Inflammatory macrophage treated with lipopolysaccharide for 1 hour (primary cell): ENCODE measurements at regions not wholly inside any gene's neighbourhood (a gene's known extent, or its start where the extent isn't known, plus 50 kb on each side); places are given as distances from the start of the nearest gene placed in this dataset.
"Not testable (repeated sequence)": the region's sequence is repeated elsewhere in the genome, so short reads cannot be mapped to it uniquely, and the experiment has no call there.

ENCODE experiments used
- DNase-seq, 2 donors: peaks; one replicate each; pipeline ENCODE4 v3.0.0-alpha.2; 2020 to 2022

DNA sequence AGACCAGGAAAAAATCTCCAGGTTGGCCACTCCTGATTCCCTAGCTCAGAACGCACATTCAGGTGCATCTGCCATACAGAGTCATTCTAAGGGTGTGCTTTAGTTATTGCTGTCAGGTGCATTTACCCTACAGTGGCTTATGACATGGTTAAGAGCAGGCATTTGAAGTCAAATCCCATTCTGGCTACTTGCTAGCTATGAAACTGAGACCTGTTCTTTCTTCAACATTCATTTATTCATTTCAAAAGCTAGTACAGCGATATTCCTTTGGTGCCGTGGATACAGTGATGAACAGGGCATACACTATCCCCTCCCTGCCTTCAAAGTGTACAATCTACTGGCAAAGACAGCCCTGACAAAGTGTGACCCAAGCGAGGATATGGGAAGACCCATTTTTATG, 508.3 kb downstream of the NPIPA7 start:
- no peak for DNase-seq

DNA sequence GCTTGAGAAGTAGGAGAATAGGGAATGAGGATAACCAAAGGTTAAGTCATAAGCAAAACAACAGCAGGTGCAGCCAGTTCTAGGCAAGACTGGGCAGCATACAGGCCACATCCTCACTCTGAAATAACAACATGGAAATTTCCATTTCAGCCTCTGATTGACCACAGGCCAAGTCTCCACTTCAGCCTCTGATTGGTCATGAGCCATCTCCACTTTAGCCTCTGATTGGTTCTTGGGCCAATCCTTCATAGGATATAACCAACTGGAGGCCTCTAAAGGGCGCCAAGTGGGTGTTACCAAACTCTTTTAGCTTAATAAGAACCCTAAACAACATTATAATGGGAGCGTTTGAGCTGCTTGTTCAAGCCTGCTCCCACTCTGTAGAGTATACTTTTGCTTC, 512.0 kb downstream of the NPIPA7 start:
- no peak for DNase-seq

DNA sequence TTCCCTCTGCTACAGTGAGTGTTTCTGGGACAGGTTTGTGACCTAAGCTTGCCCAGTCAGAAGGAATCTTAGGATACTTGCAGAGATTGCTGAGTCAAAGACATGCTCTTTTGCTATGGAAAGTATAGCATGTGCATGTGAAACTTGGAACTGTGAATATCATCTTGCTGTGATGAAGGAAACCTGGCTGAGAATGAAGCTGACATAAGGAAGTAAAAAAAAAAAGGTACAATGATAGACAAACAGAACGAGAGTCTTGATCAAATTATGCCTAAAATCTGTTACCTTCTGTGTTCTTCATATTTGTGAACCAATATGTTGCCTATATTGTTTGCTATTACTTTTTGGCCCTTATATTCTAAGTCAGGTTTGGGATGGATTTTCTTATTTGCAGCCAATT, 525.7 kb downstream of the NPIPA7 start:
- no peak for DNase-seq

DNA sequence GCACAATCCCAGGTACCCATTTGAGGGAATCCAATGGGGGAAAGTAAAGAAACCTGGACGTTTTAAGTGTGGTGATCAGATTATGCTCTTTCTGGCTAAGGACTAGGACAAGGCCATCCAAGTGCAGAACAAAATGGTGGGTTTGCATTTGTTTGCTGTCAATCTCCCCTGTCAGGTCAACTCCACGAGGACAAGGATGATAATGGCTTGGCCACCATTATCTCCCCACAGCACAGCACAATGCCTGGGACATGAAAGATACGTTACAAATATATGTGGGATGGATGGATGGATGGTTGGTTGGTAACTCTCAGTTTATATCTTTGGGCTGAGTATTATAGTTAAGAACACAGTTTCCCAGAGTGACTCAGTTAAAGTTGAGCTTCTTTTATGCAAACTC, 526.9 kb downstream of the NPIPA7 start:
- DNase-seq, result no peak

DNA sequence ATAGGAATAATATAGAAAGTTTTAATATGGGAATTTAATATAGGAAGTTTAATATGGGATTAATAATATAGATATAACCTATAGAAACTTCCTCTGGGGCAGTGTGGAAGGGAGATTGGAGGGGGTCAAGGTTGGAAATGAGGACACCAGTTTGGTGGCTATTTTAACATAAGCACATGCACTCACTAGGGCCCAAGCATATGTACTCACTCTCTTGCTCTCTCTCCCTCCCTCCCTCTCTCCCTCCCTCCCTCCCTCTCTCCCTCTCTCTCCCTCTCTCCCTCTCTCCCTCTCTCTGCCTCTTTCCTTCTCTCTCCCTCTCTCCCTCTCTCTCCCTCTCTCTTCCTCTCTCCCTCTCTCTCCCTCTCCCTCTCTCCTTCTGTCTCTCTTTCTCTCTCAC, 528.1 kb downstream of the NPIPA7 start:
- DNase-seq, result no peak

DNA sequence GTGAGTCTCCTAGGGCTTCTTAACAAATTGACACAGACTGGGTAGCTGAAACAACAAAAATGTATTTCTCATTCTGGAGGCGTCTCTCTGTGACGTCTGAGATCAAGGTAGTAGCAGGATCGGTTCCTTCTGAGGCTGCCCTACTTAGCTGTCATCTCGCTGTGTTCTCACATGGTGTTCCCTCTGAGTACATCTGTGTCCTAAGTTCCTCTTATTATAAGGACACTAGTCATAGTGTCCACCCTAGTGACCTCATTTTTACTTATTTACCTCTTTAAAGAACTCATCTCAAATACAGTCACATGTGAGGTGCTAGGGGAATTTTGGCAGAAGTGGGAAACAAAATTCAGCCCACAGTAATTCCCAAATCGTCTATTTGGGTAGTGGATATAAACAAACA, 529.1 kb downstream of the NPIPA7 start:
- peak; percentile 9 to 82 for DNase-seq

DNA sequence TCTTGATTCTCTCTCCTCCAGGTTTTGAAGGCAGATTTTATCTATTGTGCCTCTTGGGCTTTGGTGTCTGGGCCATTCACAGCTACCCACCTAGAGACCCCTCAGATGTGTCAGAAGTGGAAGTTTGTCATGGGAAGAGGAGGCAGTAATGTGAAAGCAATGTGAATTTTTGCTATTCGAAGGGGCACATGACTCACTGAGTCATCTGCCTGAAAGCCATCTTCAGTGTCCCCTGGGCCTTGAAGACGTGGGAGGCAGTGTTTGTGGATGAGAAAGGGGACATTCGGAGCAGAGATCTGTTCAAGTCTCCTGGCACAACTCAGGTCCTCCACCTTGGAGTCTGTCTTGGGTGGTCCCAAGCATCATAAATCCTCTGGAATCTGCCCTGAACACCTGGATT, 530.2 kb downstream of the NPIPA7 start:
- peak in 1 of 2 donors; percentile 61 for DNase-seq

DNA sequence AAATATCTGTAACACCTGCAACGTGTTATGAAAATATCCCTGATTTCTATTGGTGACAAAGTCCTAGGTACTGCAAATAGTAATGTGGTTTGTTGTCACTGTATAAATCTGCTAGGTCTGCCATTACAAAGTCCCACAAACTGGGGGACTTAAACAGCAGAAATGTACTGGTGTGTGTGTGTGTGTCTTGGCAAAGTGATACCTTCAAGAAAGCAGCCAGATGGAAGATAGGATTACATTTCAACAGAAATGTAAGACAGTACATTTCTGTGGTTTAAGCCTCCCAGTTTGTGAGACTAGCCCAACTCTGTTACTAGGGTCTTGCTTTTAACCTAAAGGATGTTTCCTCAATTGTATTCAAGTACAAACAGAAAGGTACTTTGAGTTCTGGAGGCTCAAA, 531.7 kb downstream of the NPIPA7 start:
- DNase-seq, result no peak

DNA sequence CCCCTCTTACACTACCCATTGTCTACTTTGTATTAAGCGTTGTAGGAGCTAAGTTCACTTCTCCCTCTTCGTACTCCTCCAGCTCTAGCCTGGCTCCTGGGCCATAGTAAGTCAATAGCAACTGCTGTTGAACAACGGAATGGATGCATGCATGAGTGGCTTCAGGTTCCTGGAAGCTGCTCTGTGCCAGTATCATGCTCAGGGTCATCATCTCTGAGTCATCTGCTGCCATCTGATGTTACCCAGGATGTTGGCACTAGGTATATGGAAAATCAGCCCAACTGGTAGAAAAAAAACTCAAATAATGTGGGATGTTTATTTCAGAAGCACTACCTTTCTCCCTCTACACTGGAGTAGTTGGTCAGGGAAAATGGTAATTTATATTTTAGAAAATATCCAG, 536.8 kb downstream of the NPIPA7 start:
- no peak for DNase-seq

DNA sequence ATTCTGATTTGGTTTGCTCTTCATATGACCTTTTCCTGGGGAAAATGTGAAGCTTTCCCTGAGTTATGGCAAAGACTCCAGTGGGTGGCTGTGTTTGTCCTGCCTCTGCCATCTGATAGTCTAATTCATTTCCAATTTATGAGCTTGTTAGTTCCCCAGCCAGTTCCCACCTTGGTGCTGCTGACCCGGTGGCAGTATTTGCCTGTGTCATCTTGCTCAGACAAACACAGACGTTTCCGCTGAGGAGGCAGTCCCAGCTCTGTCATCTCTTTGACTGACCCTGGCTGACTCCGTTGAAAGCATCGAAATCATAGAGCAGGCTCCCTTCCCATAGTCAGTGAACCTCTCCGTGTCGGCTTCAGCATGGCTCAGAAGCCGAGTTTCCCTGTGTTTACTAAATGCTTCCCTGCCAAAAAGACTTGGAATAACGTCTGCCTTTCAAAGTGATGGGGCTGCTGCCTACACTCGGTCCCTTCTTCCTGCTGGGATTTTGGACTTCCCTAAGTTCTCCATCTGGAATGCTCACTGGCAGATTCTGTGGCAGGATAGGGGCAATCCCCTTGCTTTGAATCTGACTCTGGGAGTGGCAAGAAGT, 538.3 kb downstream of the NPIPA7 start:
- DNase-seq, result no peak

DNA sequence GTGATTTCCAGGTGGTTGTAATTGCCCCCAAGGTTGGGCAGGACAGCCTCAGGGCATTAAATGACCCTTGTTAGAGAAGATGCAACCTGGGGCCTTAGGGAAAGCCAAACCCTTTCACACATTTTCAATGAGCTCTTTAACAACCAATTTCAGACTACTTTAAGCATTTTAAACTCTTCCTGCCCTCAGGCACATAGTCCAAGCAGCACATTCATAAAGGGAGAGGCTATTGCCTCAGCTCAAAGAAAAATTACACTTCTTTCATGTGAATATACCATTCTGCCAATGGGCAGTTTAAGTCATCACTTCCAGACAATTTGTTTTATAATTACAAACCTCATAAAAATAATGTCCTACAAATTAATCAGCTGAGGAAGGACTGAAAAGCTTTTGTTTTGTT, 544.5 kb downstream of the NPIPA7 start:
- no peak for DNase-seq

DNA sequence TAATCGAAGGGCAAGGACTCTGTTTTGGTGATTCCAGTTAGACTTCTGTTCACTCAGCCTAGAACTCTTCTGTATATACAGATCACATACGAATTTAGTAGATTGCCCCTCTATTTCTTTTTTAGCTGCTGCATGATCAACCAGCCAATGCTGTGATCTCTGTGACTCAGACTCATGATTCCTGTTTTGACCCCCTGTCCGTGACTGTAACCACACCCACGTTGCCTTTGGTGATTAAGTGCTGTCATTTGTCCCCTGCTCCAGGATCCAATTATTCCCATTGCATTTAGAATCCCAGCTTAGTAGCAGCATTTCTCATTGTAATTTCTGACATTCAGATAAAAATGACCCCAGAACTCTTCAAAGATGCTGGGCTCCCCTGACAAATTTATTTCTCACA, 545.7 kb downstream of the NPIPA7 start:
- DNase-seq, result peak in 1 of 2 donors; percentile 13

DNA sequence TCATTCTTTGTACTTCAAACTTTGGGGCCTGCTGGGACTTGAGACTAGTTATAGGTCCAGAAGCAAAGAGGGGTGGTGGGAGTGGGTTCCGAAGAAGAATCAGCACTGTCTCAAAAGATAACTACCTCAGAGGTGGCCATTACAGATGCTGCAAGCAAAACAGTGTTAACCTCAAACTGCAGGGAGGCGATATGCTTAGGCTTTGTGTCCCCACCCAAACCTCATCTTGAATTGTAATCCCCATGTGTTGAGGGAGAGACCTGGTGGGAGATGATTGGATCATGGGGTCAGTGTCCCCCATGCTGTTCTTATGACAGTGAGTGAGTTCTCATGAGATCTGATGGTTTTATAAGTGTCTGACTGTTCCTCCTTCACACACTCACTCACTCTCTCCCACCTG, 545.3 kb downstream of the XYLT1 start:
- no peak for DNase-seq

DNA sequence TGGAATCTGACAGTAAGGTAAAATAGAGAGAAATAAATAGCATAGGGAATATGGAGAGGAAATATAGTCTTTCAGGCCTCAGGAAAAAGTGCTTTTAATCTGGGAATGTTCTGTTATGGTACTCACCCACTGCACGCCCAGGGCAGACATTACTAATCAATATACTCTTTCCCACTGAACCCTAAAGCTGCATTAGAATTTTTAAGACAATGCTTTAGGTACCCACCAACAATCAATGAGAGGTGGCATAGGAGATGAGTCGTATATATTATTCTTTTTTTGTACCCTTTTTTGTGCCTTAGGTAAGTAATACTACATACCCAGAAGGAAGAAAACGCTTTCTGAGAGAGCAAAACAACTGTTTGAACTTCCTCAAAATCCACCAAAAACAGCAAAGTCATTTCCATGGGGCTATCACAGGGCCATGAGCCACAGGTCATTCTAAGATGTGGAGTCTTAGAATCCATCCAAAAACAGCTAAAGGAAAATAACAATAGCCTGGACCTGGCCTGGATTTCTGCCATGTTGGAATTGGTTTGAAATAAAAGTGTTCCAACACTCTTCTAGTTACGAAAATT, 542.1 kb downstream of the XYLT1 start:
- peak in 1 of 2 donors; percentile 53 for DNase-seq

DNA sequence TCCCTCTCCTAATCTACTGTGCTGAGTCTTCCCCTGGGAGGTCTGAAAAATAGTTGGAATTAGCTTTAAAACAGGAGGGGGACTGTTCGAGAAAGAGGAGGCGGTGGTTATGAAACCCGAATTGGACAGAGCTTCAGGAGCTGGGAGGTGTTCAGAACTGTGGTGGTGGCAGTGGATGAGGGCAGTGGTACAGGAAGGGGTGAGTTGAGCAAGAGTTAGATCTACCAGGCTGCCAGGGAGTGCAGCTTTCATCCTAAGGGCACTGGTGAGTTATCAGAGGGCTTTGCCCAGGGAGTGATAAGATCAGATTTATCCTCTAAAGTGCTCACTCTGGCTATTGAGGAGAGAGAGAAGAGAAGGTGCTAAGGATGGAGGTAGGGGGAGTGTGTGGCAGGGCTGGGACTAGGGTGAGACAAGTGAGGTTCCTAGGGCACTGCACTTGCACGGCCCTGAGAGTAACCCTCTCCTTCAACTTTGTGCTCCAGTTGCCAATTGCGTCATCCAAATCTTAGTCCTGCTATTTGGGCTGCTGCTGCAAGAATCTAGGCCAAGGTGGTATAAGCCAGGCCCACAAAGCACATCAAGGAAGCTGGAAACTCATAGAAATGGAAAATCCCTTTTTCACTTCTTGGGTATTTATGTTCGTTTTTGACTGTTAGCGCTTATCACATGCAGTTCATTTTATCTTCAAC, 540.3 kb downstream of the XYLT1 start:
- DNase-seq, result no peak

DNA sequence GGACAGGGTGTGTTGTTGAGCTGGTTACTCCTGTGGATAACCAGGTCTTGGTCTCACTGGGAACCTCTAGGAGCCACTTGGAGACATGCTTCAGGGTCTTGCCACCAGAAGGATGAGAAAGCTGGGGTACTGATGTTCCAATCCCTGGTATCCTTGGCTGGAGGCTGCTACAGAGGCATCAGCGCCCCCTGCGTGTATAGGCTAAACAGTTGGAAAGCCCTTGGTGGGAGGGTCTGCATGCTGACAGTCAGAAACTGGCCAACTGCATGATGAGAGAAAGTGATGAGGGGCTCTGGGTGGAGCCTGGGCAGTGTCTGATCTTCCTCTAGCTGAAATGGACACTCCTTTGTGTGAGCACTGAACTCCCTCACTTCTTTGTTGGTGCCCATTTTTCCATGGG, 536.9 kb downstream of the XYLT1 start:
- DNase-seq, result no peak

DNA sequence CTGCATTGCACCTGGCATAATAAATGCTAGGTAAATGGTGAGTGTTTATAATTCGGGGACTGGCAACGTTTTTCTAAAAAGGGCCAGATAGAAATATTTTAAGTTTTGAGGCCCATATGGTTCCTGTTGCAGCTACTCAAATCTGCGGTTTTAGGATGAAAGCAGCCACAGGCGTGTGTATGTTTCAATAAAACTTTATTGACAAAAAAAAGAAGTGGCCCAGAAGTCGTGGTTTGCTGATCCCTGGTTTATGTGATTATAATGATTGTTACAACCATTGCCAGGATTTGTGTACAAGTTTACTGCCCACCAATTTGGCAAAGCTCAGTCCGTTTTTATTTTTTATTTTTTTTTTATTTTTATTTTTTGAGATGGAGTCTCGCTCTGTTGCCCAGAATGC, 536.1 kb downstream of the XYLT1 start:
- DNase-seq, result no peak

DNA sequence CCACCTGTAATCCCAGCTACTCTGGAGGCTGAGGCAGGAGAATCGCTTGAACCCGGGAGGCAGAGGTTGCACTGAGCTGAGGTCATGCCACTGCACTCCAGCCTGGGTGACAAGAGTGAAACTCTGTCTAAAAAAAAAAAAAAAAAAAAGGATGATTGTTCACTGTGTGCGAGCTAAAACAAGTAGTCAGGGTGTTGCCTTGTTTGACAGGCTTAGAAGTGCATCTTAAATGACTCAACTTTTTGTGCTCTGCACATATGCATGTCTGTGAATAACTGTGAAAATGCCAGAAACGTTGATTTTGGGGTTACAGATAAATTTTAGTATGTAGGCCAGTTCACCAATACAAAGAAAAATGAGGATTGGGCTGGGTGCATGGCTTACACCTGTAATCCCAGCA, 534.9 kb downstream of the XYLT1 start:
- DNase-seq, result not testable (repeated sequence)

DNA sequence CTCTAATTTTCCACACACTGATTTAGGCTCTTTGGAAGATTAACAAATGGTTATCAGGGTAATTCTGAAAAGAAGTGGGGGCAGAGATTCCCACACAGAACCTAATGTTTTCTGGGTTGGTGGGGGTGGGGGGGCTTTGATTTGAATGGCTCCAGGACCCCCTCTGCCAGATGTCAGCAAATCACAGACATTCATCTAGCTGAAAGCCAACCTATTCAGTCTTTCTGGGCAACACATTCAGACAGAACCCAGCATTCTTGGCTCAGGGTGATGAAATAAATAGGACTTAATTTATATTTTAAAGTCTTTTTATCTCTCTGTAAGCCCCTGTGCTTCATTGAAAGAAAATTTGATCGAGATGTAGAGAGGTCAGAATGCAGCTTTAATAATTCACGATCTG, 533.2 kb downstream of the XYLT1 start:
- DNase-seq, result no peak

DNA sequence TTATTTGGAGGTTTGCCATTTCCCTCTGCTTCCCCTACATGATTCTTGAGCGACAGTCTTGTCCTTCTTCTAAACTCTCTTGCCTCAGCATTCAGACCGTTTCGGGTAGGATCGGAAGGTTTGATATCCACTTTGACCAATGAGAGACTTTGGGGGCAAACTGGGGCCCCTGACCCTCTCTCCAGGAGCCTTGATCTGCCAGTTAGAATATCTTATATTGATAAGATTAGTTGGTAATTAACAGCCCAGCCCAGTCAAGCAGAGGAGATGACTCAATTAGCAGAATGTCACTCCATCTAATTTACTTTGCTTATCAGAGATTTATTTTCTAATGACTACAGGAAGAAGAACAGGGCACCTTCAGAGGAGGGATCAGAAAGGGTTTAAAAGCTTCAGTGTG, 532.8 kb downstream of the XYLT1 start:
- no peak for DNase-seq

DNA sequence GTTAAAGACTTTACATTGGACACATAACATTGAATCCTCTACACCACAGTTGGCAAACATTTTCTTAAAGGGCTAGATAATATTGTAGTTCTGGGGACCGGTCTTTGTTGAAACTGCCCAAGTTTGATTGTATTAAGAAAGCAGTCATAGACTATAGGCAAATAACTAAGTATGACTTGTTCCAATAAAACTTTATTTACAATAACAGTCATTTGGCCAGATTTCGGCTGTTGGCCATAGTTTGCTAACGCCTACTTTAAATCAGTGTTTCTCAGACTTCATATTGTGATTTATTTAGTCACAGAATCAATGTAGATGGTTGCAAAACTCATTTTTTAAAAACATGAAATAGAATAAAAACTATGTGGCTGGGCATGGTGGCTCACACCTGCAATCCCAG, 531.8 kb downstream of the XYLT1 start:
- DNase-seq, result no peak

DNA sequence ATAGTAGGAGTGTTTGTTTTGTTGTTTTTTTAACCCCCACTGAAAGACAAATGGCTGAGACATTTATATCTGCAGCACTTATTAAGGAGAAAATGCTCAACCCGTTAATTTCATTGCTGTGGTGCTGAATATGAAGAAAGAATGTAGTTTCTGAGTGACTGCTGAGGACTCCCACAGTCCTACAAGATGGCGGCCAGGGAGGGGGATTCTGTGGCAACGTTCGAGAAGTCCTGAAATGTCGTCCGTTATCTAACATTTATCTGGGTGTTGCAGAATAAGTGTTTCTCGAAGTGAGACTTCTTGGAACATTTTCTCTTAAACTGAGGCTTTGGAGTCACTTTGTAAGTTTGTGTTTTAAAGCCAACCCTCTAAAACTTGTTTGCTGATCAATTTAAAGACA, 530.4 kb downstream of the XYLT1 start:
- no peak for DNase-seq

DNA sequence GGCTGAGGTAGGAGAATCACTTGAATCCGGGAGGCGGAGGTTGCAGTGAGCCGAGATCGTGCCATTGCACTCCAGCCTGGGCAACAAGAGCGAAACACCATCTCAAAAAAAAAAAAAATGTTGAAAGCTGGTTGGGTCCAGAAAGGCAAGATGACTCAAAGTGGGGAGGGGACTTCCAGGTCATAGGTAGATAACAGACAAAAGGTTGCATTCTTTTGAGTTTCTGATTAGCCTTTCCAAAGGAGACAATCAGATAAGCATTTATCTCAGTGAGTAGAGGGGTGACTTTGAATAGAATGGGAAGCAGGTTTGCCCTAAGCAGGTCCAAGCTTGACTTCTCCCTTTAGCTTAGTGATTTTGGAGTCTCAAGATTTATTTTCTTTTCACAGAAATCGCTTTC, 527.9 kb downstream of the XYLT1 start:
- DNase-seq, result not testable (repeated sequence)

DNA sequence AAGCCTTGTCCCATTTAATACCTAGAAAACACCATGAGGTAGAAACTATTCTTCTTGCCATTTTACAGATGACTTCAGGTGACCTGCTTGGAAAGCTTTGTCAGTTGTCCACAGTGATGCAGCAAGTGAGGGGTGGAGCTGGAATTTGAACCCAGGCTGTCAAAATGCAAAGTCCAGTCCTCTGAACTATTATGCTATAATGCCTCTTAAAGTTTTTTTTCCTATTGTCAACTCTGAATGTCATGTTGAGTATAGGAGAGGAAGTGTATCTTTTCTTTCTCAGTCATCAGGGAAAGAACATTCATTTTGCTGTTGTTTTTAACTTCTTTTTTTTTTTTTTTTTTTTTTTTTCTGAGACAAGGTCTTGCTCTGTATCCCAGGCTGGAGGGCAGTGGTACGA, 525.6 kb downstream of the XYLT1 start:
- no peak for DNase-seq

DNA sequence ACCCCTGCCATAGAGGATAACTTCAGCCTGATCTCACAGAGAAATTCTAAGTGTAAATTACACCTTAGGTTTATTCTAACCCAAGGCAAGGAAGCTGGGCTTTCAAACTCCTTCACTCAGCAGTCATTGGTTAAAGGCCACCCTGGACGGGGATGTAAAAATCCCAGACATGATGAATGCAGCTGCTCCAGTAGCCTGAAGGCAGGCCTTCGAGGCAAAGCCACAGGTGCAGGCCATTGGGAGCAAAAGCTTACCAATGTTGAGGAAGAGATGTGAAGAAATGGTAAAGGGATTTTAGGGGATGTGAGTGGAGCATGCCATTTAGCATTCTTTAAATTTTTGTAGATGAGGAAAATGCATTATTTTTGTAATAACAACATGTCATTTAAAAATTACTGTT, 514.4 kb downstream of the XYLT1 start:
- DNase-seq, result no peak
